GM23338 (cell line): ENCODE measurements at regions not wholly inside any gene's neighbourhood (a gene's known extent, or its start where the extent isn't known, plus 50 kb on each side); places are given as distances from the start of the nearest gene placed in this dataset.

Experiments
- ATAC-seq: fragments of 200-7000 bp; cut with Tn5 transposase; 3 replicates; pipeline ENCODE4 v1.9.1; 2020
- DNase-seq: peaks from one replicate; pipeline ENCODE4 v3.0.0-alpha.2; 2015; ENCODE audit warnings: low spot score
- H2AFZ ChIP-seq: fragments of 200-600 bp; sonication (generic); 2 replicates; pipeline ENCODE4 v1.8.0; 2016; ENCODE audit warnings: antibody characterized with exemption, mild to moderate bottlenecking, moderate library complexity
- H3F3A ChIP-seq: fragments of 200-600 bp; sonication (generic); replicated peaks from 2 replicates; pipeline ENCODE4 v1.8.0; 2017; ENCODE audit warnings: antibody characterized with exemption, mixed run types, low read depth
- H3K27ac ChIP-seq: fragments of 200-600 bp; sonication (generic); 2 replicates; pipeline ENCODE4 v1.6.1; 2016; ENCODE audit warnings: low read depth
- H3K27me3 ChIP-seq: fragments of 200-600 bp; sonication (generic); 2 replicates; pipeline ENCODE4 v1.8.0; 2016; ENCODE audit warnings: mild to moderate bottlenecking, mixed run types, moderate library complexity; ENCODE audit not compliant: insufficient read depth
- H3K36me3 ChIP-seq: fragments of 200-600 bp; sonication (generic); 2 replicates; pipeline ENCODE4 v1.8.0; 2016; ENCODE audit warnings: mild to moderate bottlenecking; ENCODE audit not compliant: insufficient read depth
- H3K4me1 ChIP-seq: fragments of 200-600 bp; sonication (generic); 2 replicates; pipeline ENCODE4 v1.8.0; 2016; ENCODE audit warnings: mild to moderate bottlenecking, moderate library complexity; ENCODE audit not compliant: insufficient read depth
- H3K4me2 ChIP-seq: fragments of 200-600 bp; sonication (generic); 2 replicates; pipeline ENCODE4 v1.7.1; 2017; ENCODE audit warnings: mixed run types
- H3K4me3 ChIP-seq: fragments of 200-600 bp; sonication (generic); 2 replicates; pipeline ENCODE4 v1.6.1; 2016; ENCODE audit warnings: mixed run types
- H3K79me2 ChIP-seq: fragments of 200-600 bp; sonication (generic); replicated peaks from 2 replicates; pipeline ENCODE4 v1.8.0; 2017; ENCODE audit warnings: mild to moderate bottlenecking; ENCODE audit not compliant: insufficient read depth
- H3K9me2 ChIP-seq: fragments of 200-600 bp; sonication (generic); 2 replicates; pipeline ENCODE4 v1.8.0; 2017; ENCODE audit not compliant: insufficient read depth
- H4K20me1 ChIP-seq: fragments of 200-600 bp; sonication (generic); replicated peaks from 2 replicates; pipeline ENCODE4 v1.8.0; 2017; ENCODE audit warnings: mild to moderate bottlenecking; ENCODE audit not compliant: insufficient read depth
- H3K27ac Mint-ChIP-seq: 2 replicates; pipeline ENCODE4 v1.8.0; 2020; ENCODE audit warnings: inconsistent platforms, mild to moderate bottlenecking, moderate library complexity, mixed read lengths
- H3K27me3 Mint-ChIP-seq: 3 replicates; pipeline ENCODE4 v1.8.0; 2022; ENCODE audit warnings: low read depth, mild to moderate bottlenecking, moderate library complexity, mixed read lengths, inconsistent platforms; ENCODE audit not compliant: insufficient read depth, poor library complexity
- H3K36me3 Mint-ChIP-seq: 3 replicates; pipeline ENCODE4 v1.8.0; 2021; ENCODE audit warnings: low read depth, mild to moderate bottlenecking, inconsistent platforms, moderate library complexity, mixed read lengths
- H3K4me1 Mint-ChIP-seq: 3 replicates; pipeline ENCODE4 v1.8.0; 2020; ENCODE audit warnings: mild to moderate bottlenecking, inconsistent platforms, mixed read lengths
- H3K4me3 Mint-ChIP-seq: 3 replicates; pipeline ENCODE4 v1.8.0; 2021; ENCODE audit warnings: moderate library complexity, mild to moderate bottlenecking, inconsistent platforms, mixed read lengths
- H3K9me3 Mint-ChIP-seq: 3 replicates; pipeline ENCODE4 v1.8.0; 2020; ENCODE audit warnings: moderate library complexity, mild to moderate bottlenecking, inconsistent platforms, mixed read lengths
- CREB1 ChIP-seq: fragments of 250-450 bp; sonication (Bioruptor Pico); IDR thresholded peaks from 2 replicates; pipeline ENCODE4 v1.5.0; 2020; ENCODE audit warnings: low read depth, mild to moderate bottlenecking, moderate library complexity
- EZH2 ChIP-seq: fragments of 200-600 bp; sonication (generic); IDR thresholded peaks from one replicate; pipeline ENCODE4 v1.8.0; 2017; ENCODE audit warnings: antibody characterized with exemption, mild to moderate bottlenecking, low read depth; ENCODE audit not compliant: unreplicated experiment
- EZH2phosphoT487 ChIP-seq: fragments of 200-600 bp; sonication (generic); IDR thresholded peaks from one replicate; pipeline ENCODE4 v1.8.1; 2018; ENCODE audit warnings: antibody characterized with exemption; ENCODE audit not compliant: unreplicated experiment
- NANOG ChIP-seq: IDR thresholded peaks from 2 replicates; pipeline ENCODE4 v1.6.1; 2016; ENCODE audit warnings: antibody characterized with exemption, borderline replicate concordance
- ZNF114 ChIP-seq: fragments of 250-450 bp; sonication (Bioruptor Pico); IDR thresholded peaks from 2 replicates; pipeline ENCODE4 v1.5.0; 2020; ENCODE audit warnings: mild to moderate bottlenecking, moderate library complexity
- TF ChIP-seq, protein P1 (sequence below), 2 experiments: fragments of 200-600 bp in 1 of 2; sonication (generic) in 1 of 2; conservative IDR thresholded peaks; 2 replicates each; pipeline versions ENCODE4 v1.5.1 to v1.6.1; 2016 to 2017; ENCODE audit warnings: antibody characterized with exemption in 2 of 2, low read depth in 2 of 2, mild to moderate bottlenecking in 2 of 2, moderate library complexity in 1 of 2
- TF ChIP-seq, protein P2 (sequence below): IDR thresholded peaks from 2 replicates; pipeline ENCODE4 v1.6.1; 2016; ENCODE audit warnings: antibody characterized with exemption

DNA sequence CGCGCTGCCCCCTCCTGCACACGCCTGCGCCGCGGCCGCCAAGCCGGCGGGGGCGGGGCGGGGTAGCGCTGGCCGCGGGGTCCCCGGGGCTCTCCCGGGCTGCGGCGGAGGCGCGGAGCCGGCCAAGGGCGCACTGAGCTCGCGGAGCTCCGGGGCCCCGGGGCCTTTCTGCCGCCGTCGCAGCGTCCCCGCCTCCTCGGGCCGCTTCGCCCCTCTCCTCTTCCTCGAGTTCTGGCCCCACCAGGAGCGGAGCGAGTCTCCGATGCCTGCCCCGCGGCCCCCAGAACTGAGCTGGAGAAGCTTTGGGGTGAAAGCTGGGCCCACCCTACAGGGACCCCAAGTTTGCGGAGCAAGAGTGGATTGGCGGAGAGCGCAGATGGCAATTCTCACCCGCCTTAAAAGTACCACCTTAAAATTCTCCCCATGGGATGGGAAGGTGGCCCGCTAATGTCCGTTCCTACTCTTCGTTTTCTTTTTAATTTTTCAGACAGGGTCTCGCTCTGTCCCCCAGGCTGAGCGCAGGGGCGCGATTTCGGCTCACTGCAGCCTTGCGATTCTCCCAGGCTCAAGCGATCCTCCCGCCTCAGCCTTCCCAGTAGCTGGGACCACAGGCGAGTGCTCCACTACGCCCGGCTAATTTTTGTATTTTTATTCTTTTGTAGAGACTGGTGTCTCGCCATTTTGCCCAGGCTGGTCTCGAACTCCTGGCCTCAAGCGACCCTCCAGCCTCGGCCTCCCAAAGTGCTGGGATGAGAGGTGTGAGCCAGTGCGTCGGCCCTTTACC is 129.6 kb downstream of the NDUFA12 start:
- H3K36me3 Mint-ChIP-seq: no peaks in the 10 kb centered on the region
- Histone ChIP-seq H3K36me3 (no peaks in the 10 kb centered on the region), H3K4me1 (peaks cover 27% of the 10 kb centered on the region), H4K20me1 (no peaks in the 10 kb centered on the region), H2AFZ (peak overlapping the region; percentile 99), H3K79me2 (no peaks in the 10 kb centered on the region), H3K9me2 (no peaks in the 10 kb centered on the region), H3K27ac (no peak overlapping the region), H3K27me3 (peaks cover 51% of the 10 kb centered on the region), H3K4me2 (peak overlapping the region; percentile 93), H3K4me3 (peak overlapping the region; percentile 80), H3F3A (no peaks in the 10 kb centered on the region)
- peaks cover 5% of the 10 kb centered on the region; the same call in 2 of the 3 replicates for H3K9me3 Mint-ChIP-seq
- TF ChIP-seq ZNF114 (CRISPR knock-in tag) (no peak), EZH2 (peak; percentile 83)
- TF ChIP-seq, protein P1, sequence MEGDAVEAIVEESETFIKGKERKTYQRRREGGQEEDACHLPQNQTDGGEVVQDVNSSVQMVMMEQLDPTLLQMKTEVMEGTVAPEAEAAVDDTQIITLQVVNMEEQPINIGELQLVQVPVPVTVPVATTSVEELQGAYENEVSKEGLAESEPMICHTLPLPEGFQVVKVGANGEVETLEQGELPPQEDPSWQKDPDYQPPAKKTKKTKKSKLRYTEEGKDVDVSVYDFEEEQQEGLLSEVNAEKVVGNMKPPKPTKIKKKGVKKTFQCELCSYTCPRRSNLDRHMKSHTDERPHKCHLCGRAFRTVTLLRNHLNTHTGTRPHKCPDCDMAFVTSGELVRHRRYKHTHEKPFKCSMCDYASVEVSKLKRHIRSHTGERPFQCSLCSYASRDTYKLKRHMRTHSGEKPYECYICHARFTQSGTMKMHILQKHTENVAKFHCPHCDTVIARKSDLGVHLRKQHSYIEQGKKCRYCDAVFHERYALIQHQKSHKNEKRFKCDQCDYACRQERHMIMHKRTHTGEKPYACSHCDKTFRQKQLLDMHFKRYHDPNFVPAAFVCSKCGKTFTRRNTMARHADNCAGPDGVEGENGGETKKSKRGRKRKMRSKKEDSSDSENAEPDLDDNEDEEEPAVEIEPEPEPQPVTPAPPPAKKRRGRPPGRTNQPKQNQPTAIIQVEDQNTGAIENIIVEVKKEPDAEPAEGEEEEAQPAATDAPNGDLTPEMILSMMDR (conservative IDR thresholded peaks at IDR 0.05; ENCODE audit: low read depth in 2 of 2): 0 out of 4 replicates have a peak, but pooled peaks of 1 of the 2 experiments have one; percentile 15
- ATAC-seq (peak; percentile 74), DNase-seq (peak; percentile 73)
- H3K27ac Mint-ChIP-seq: no peak overlapping the region
- peak overlapping the region; percentile 80 for H3K4me3 Mint-ChIP-seq
- H3K4me1 Mint-ChIP-seq: peaks cover 24% of the 10 kb centered on the region
- H3K27me3 Mint-ChIP-seq: peaks cover 39% of the 10 kb centered on the region

DNA sequence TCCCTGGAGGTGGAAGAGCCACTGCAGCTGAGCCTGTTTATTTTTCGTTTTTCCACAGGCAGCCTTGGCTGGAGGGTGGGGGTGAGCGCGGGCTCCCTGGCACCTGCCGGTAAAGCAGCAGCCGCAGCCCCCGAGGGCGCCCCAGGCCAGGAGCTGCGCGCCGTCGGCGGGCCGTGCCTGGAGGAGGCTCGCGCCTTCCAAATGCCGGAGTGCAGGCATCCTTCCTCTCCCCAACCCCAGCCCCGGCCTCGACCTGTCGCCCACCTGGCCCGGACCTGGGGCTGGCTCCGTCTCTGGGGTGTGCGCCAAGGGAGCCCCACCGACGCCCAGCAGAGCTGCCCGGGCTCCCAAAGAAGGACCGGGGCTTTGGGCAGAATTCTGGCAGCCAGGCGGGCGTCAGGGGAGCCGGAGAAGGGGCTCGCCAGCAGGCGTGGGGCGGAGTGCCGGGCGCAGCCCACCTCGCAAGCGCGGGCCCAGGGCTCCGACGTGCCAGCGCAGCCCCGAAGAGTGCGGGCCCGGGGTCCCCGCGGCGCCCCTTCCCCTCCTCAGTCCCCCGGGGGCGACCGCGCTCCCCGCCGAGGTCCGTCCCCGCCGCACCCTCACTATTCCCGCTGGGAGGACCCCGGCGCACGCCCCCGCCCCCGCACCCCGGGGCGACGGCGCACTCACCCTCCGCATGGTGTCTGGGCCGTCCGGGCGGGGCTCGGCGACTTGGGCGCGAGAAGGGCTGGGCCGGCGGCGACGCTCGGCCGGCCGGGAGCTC is 130.3 kb downstream of the NDUFA12 start:
- DNase-seq: peak; percentile 52
- ATAC-seq: peak; percentile 71
- TF ChIP-seq EZH2phosphoT487 (no peak), CREB1 (CRISPR knock-in tag) (no peak), NANOG (no peak)
- TF ChIP-seq, protein P2, sequence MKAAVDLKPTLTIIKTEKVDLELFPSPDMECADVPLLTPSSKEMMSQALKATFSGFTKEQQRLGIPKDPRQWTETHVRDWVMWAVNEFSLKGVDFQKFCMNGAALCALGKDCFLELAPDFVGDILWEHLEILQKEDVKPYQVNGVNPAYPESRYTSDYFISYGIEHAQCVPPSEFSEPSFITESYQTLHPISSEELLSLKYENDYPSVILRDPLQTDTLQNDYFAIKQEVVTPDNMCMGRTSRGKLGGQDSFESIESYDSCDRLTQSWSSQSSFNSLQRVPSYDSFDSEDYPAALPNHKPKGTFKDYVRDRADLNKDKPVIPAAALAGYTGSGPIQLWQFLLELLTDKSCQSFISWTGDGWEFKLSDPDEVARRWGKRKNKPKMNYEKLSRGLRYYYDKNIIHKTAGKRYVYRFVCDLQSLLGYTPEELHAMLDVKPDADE: no peak
- H3K4me1 ChIP-seq: peaks cover 27% of the 10 kb centered on the region
- H3K36me3 ChIP-seq: no peaks in the 10 kb centered on the region
- H3K4me2 ChIP-seq: peak overlapping the region; percentile 78
- no peaks in the 10 kb centered on the region for H3K9me2 ChIP-seq
- H3K27me3 Mint-ChIP-seq: peaks cover 39% of the 10 kb centered on the region
- H3K79me2 ChIP-seq: no peaks in the 10 kb centered on the region
- H3K27me3 ChIP-seq: peaks cover 51% of the 10 kb centered on the region
- no peak overlapping the region for H3K27ac Mint-ChIP-seq
- peak overlapping the region; percentile 80 for H3K4me3 ChIP-seq
- H3K4me1 Mint-ChIP-seq: peaks cover 24% of the 10 kb centered on the region
- no peak overlapping the region for H3K27ac ChIP-seq
- no peaks in the 10 kb centered on the region for H3K36me3 Mint-ChIP-seq
- no peaks in the 10 kb centered on the region for H4K20me1 ChIP-seq
- no peaks in the 10 kb centered on the region for H3F3A ChIP-seq
- peak overlapping the region; percentile 72 for H2AFZ ChIP-seq
- peak overlapping the region; percentile 67 for H3K4me3 Mint-ChIP-seq
- H3K9me3 Mint-ChIP-seq: peaks cover 5% of the 10 kb centered on the region; the same call in 2 of the 3 replicates
